ENCODE measurements at regions not wholly inside any gene's neighbourhood (a gene's known extent, or its start where the extent isn't known, plus 50 kb on each side); places are given as distances from the start of the nearest gene placed in this dataset.

GRCh38 chr18:65415098-65415497, 335.7 kb upstream of the CDH7 start:
- TF ChIP-seq CTCF (conservative IDR thresholded peaks at IDR 0.05) (no peak), ZFX (IDR thresholded peaks at IDR 0.05) (no peak)
